Thyroid gland (tissue), 4 donors: ENCODE measurements at regions not wholly inside any gene's neighbourhood (a gene's known extent, or its start where the extent isn't known, plus 50 kb on each side); places are given as distances from the start of the nearest gene placed in this dataset.

ENCODE experiments used
- POLR2A ChIP-seq, 2 donors: fragments of 450-650 bp; IDR thresholded peaks; one replicate each; pipeline ENCODE4 v1.6.1; 2017; ENCODE audit warnings: antibody characterized with exemption in 2 of 2, mild to moderate bottlenecking in 2 of 2, moderate library complexity in 1 of 2
- TF ChIP-seq, protein P1 (sequence below), 6 experiments: fragments of 200-600 bp in 3 of 6; fragments of 450-650 bp in 3 of 6; sonication (generic) in 3 of 6; IDR thresholded peaks; one replicate each; pipeline ENCODE4 v1.5.1; 2016 to 2019; ENCODE audit warnings: antibody characterized with exemption in 6 of 6, mild to moderate bottlenecking in 2 of 6, inconsistent platforms in 1 of 6, moderate library complexity in 1 of 6

- TF ChIP-seq, protein P1, sequence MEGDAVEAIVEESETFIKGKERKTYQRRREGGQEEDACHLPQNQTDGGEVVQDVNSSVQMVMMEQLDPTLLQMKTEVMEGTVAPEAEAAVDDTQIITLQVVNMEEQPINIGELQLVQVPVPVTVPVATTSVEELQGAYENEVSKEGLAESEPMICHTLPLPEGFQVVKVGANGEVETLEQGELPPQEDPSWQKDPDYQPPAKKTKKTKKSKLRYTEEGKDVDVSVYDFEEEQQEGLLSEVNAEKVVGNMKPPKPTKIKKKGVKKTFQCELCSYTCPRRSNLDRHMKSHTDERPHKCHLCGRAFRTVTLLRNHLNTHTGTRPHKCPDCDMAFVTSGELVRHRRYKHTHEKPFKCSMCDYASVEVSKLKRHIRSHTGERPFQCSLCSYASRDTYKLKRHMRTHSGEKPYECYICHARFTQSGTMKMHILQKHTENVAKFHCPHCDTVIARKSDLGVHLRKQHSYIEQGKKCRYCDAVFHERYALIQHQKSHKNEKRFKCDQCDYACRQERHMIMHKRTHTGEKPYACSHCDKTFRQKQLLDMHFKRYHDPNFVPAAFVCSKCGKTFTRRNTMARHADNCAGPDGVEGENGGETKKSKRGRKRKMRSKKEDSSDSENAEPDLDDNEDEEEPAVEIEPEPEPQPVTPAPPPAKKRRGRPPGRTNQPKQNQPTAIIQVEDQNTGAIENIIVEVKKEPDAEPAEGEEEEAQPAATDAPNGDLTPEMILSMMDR (IDR thresholded peaks at IDR 0.05) = no peak
- TF ChIP-seq POLR2A (IDR thresholded peaks at IDR 0.05) = no peak
Measured at GRCh38 chr2:122512091-122512490, 756.6 kb downstream of the TSN start.
